Mesodermal cell (in vitro differentiated cells): ENCODE measurements at regions not wholly inside any gene's neighbourhood (a gene's known extent, or its start where the extent isn't known, plus 50 kb on each side); places are given as distances from the start of the nearest gene placed in this dataset.
A peak's percentile ranks its signal among the peaks of the same experiment; 100 is the strongest.

ENCODE experiments used
- H3K27ac ChIP-seq: 2 replicates; pipeline ENCODE4 v1.7.0; 2013; ENCODE audit warnings: mild to moderate bottlenecking, low read depth, low read length, moderate library complexity; ENCODE audit not compliant: severe bottlenecking
- H3K36me3 ChIP-seq: 2 replicates; pipeline ENCODE4 v1.7.1; 2013; ENCODE audit warnings: mild to moderate bottlenecking, low read length, moderate library complexity; ENCODE audit not compliant: control insufficient read depth, insufficient read depth
- H3K4me1 ChIP-seq: one replicate; pipeline ENCODE4 v1.7.1; 2013; ENCODE audit warnings: mild to moderate bottlenecking, low read length; ENCODE audit not compliant: insufficient read depth, control insufficient read depth, poor library complexity, severe bottlenecking
- H3K4me3 ChIP-seq: 2 replicates; pipeline ENCODE4 v1.7.0; 2013; ENCODE audit warnings: low read length, control low read depth, mild to moderate bottlenecking; ENCODE audit not compliant: insufficient read depth, poor library complexity, severe bottlenecking; ENCODE audit errors: extremely low read depth
- H3K9me3 ChIP-seq: 2 replicates; pipeline ENCODE4 v1.7.1; 2013; ENCODE audit warnings: mild to moderate bottlenecking, low read length, moderate library complexity; ENCODE audit not compliant: control insufficient read depth
- WGBS, 2 experiments: methylation state at CpG; one replicate each; pipeline ENCODE4 v1.1.5; 2013; ENCODE audit warnings: missing lambda C conversion rate in 2 of 2; ENCODE audit not compliant: insufficient coverage in 2 of 2; 5-methylcytosine and 5-hydroxymethylcytosine counted together

GRCh38 chr4:80135702-80136058, 61.6 kb upstream of the PRDM8 start:
- no peaks in the 10 kb centered on the region for H3K36me3 ChIP-seq
- no peak overlapping the region for H3K4me3 ChIP-seq
- H3K9me3 ChIP-seq = no peaks in the 10 kb centered on the region
- H3K27ac ChIP-seq = no peak overlapping the region
- peaks cover 11% of the 10 kb centered on the region for H3K4me1 ChIP-seq

- H3K4me1 ChIP-seq = peaks cover 11% of the 10 kb centered on the region
- H3K36me3 ChIP-seq = no peaks in the 10 kb centered on the region
- WGBS, 2 experiments = 29 to 54% methylated on average over 1 to 3 of the region's 8 CpGs
- no peak overlapping the region for H3K4me3 ChIP-seq
- H3K27ac ChIP-seq = peak overlapping the region; percentile 61
- no peaks in the 10 kb centered on the region for H3K9me3 ChIP-seq
These were observed 62.1 kb upstream of the ANTXR2 start for GRCh38 chr4:80134936-80135701.

GRCh38 chr4:80133240-80133783, 60.3 kb upstream of the ANTXR2 start:
- peaks cover 16% of the 10 kb centered on the region for H3K4me1 ChIP-seq
- 95 to 96% methylated on average over 4 to 7 of the region's 9 CpGs for whole genome bisulfite sequencing, 2 experiments
- H3K27ac ChIP-seq = no peak overlapping the region
- H3K4me3 ChIP-seq = no peak overlapping the region
- H3K9me3 ChIP-seq = no peaks in the 10 kb centered on the region
- no peaks in the 10 kb centered on the region for H3K36me3 ChIP-seq

GRCh38 chr4:80129785-80130184, 56.8 kb upstream of the ANTXR2 start:
- Histone ChIP-seq H3K4me3 (no peak overlapping the region), H3K4me1 (peaks cover 32% of the 10 kb centered on the region), H3K27ac (no peak overlapping the region), H3K36me3 (no peaks in the 10 kb centered on the region), H3K9me3 (no peaks in the 10 kb centered on the region)

GRCh38 chr4:80128941-80129340, 55.9 kb upstream of the ANTXR2 start:
- H3K27ac ChIP-seq = no peak overlapping the region
- H3K9me3 ChIP-seq = no peaks in the 10 kb centered on the region
- H3K4me1 ChIP-seq = peaks cover 30% of the 10 kb centered on the region
- no peaks in the 10 kb centered on the region for H3K36me3 ChIP-seq
- no peak overlapping the region for H3K4me3 ChIP-seq

- Histone ChIP-seq H3K4me3 (no peak overlapping the region), H3K4me1 (peaks cover 30% of the 10 kb centered on the region), H3K9me3 (no peaks in the 10 kb centered on the region), H3K36me3 (no peaks in the 10 kb centered on the region), H3K27ac (no peak overlapping the region)
- 89 to 97% methylated on average over 2 of the region's 3 CpGs for WGBS, 2 experiments
These were observed 54.9 kb upstream of the ANTXR2 start for GRCh38 chr4:80127870-80128419.

- 83% methylated on average over 1 of the region's 2 CpGs; no CpG with 5 or more reads in 1 of the 2 experiments for WGBS, 2 experiments
- Histone ChIP-seq H3K36me3 (no peaks in the 10 kb centered on the region), H3K9me3 (no peaks in the 10 kb centered on the region), H3K27ac (peak overlapping the region; percentile 42), H3K4me1 (peaks cover 30% of the 10 kb centered on the region), H3K4me3 (no peak overlapping the region)
These were observed 53.4 kb upstream of the ANTXR2 start for GRCh38 chr4:80126435-80126834.

- 80 to 81% methylated on average over 2 to 3 of the region's 4 CpGs for WGBS, 2 experiments
- Histone ChIP-seq H3K36me3 (no peaks in the 10 kb centered on the region), H3K4me1 (peaks cover 30% of the 10 kb centered on the region), H3K4me3 (no peak overlapping the region), H3K27ac (no peak overlapping the region), H3K9me3 (no peaks in the 10 kb centered on the region)
These were observed 52.5 kb upstream of the ANTXR2 start for GRCh38 chr4:80125252-80126177.

- Histone ChIP-seq H3K27ac (no peak overlapping the region), H3K9me3 (no peaks in the 10 kb centered on the region), H3K4me1 (peaks cover 29% of the 10 kb centered on the region), H3K36me3 (no peaks in the 10 kb centered on the region), H3K4me3 (no peak overlapping the region)
- 82% methylated on average over 1 of the region's 1 CpG; no CpG with 5 or more reads in 1 of the 2 experiments for WGBS, 2 experiments
These were observed 51.5 kb upstream of the ANTXR2 start for GRCh38 chr4:80124246-80125211.
